ENCODE measurements at regions not wholly inside any gene's neighbourhood (a gene's known extent, or its start where the extent isn't known, plus 50 kb on each side); places are given as distances from the start of the nearest gene placed in this dataset.

DNA sequence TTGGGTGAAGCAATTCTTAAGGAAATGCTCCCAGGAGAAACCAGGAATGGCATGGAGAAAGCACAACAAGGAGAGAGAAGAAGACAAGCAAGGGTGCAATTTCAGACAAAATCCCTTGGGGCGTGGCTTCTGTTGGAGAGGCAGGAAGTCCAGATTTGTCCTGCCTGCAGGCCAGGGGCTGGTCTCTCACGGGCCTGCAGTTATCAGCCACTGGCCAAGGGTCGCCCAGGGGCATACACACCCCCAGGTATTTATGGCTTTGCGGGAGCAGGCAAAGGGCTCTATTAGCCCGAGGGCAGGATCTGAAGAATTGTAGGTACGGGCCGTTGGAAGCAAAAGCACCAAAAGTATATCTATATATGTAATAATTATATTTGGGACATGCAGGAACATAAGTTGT lies 87.7 kb downstream of the IYD start:
- Histone ChIP-seq H3F3A (replicated peaks; ENCODE audit: insufficient read depth) (no peaks in the 10 kb centered on the region), H3K4me2 (no peak overlapping the region), H3K27ac (ENCODE audit: low read depth in 2 of 2, low read length in 1 of 2) (no peak overlapping the region), H2AFZ (ENCODE audit: low read depth) (no peak overlapping the region), H3K4me1 (ENCODE audit: control insufficient read depth in 1 of 2, insufficient read depth in 2 of 2, low read depth in 1 of 2, low read length in 1 of 2) (no peaks in the 10 kb centered on the region), H3K9me2 (no peaks in the 10 kb centered on the region), H3K9me3 (no peaks in the 10 kb centered on the region), H4K20me1 (ENCODE audit: insufficient read depth) (no peaks in the 10 kb centered on the region), H3K79me2 (ENCODE audit: insufficient read depth) (no peaks in the 10 kb centered on the region), H3K27me3 (ENCODE audit: insufficient read depth) (no peaks in the 10 kb centered on the region; the same call in 1 of the 2 replicates), H3K36me3 (replicated peaks in 1 of 2; ENCODE audit: control insufficient read depth in 1 of 2, insufficient read depth in 2 of 2, low read length in 1 of 2) (no peaks in the 10 kb centered on the region), H3K9ac (no peak overlapping the region), H3K4me3 (ENCODE audit: low read depth in 2 of 2, low read length in 1 of 2) (no peak overlapping the region)
- CTCF ChIA-PET = no interaction called here
- POLR2A ChIA-PET = no interaction called here
- TF ChIP-seq RAD21 (IDR thresholded peaks at IDR 0.05; ENCODE audit: low read length) = no peak
- no peak for DNase-seq
- 5% methylated on average over 7 of the region's 7 CpGs for WGBS (ENCODE audit: low lambda C conversion rate)

DNA sequence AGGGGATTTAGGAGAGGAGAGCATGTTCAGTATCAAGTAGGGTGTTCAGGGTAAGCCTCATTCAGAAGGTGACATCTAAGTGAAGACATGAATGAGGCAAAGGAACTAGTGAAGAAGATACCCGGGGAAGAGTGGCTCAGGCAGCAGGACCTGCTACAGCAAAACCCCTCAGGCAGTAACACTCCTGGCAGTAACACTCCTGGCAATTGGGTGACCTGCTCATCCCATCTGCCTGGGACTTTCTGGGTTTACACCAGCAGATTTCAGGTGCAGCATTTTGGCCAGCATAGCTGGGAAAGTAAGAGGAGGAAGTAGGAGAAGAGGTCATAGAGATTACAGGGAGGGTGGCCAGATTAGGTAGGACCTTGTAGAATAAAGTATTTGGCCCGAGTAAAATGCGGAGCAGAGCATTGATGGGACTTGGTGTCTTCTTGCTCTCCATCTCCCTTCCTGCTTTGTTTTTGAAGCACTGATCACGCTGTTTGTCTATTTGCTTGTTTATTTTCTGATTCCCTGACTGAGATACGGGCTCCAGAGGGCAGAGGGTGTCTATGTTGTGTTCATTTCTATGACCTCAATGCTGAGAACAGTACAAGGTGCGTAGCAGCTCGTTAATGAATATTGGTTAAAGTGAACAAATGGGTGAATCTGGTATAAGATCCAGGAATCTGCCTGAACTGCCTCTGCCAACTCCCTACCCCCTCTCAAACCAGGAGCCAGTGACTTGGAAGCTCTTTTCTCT lies 88.3 kb downstream of the IYD start:
- no peak for DNase-seq
- H3K9ac ChIP-seq = no peak overlapping the region
- H3F3A ChIP-seq (replicated peaks; ENCODE audit: insufficient read depth) = no peaks in the 10 kb centered on the region
- H3K27ac ChIP-seq (ENCODE audit: low read depth in 2 of 2, low read length in 1 of 2) = no peak overlapping the region
- no peaks in the 10 kb centered on the region for H3K9me2 ChIP-seq
- H3K4me1 ChIP-seq (ENCODE audit: control insufficient read depth in 1 of 2, insufficient read depth in 2 of 2, low read depth in 1 of 2, low read length in 1 of 2) = no peaks in the 10 kb centered on the region
- H3K36me3 ChIP-seq (replicated peaks in 1 of 2; ENCODE audit: control insufficient read depth in 1 of 2, insufficient read depth in 2 of 2, low read length in 1 of 2) = no peaks in the 10 kb centered on the region
- H3K27me3 ChIP-seq (ENCODE audit: insufficient read depth) = no peaks in the 10 kb centered on the region; the same call in 1 of the 2 replicates
- ChIA-PET POLR2A (no interaction called here), CTCF (no interaction called here)
- no peak overlapping the region for H3K4me2 ChIP-seq
- no peak overlapping the region for H2AFZ ChIP-seq (ENCODE audit: low read depth)
- H4K20me1 ChIP-seq (ENCODE audit: insufficient read depth) = no peaks in the 10 kb centered on the region
- 4% methylated on average over 7 of the region's 7 CpGs for WGBS (ENCODE audit: low lambda C conversion rate)
- no peak for TF ChIP-seq TCF12 (IDR thresholded peaks at IDR 0.05)
- TF ChIP-seq, protein P1, sequence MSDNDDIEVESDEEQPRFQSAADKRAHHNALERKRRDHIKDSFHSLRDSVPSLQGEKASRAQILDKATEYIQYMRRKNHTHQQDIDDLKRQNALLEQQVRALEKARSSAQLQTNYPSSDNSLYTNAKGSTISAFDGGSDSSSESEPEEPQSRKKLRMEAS (IDR thresholded peaks at IDR 0.05; ENCODE audit: low read depth) = no peak
- TF ChIP-seq NRF1 (IDR thresholded peaks at IDR 0.05; ENCODE audit: low read depth, low read length) = no peak
- TF ChIP-seq RAD21 (IDR thresholded peaks at IDR 0.05; ENCODE audit: low read length) = no peak
- no peak for TF ChIP-seq GATA2 (CRISPR knock-in tag; IDR thresholded peaks at IDR 0.05)
- TF ChIP-seq, protein P2, sequence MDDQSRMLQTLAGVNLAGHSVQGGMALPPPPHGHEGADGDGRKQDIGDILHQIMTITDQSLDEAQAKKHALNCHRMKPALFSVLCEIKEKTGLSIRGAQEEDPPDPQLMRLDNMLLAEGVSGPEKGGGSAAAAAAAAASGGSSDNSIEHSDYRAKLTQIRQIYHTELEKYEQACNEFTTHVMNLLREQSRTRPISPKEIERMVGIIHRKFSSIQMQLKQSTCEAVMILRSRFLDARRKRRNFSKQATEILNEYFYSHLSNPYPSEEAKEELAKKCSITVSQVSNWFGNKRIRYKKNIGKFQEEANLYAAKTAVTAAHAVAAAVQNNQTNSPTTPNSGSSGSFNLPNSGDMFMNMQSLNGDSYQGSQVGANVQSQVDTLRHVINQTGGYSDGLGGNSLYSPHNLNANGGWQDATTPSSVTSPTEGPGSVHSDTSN (IDR thresholded peaks at IDR 0.05) = no peak
- TF ChIP-seq, protein P3, sequence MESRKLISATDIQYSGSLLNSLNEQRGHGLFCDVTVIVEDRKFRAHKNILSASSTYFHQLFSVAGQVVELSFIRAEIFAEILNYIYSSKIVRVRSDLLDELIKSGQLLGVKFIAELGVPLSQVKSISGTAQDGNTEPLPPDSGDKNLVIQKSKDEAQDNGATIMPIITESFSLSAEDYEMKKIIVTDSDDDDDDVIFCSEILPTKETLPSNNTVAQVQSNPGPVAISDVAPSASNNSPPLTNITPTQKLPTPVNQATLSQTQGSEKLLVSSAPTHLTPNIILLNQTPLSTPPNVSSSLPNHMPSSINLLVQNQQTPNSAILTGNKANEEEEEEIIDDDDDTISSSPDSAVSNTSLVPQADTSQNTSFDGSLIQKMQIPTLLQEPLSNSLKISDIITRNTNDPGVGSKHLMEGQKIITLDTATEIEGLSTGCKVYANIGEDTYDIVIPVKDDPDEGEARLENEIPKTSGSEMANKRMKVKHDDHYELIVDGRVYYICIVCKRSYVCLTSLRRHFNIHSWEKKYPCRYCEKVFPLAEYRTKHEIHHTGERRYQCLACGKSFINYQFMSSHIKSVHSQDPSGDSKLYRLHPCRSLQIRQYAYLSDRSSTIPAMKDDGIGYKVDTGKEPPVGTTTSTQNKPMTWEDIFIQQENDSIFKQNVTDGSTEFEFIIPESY (IDR thresholded peaks at IDR 0.05; ENCODE audit: borderline replicate concordance, low read depth) = no peak
- TF ChIP-seq FOXJ3 (CRISPR knock-in tag; IDR thresholded peaks at IDR 0.05) = no peak
- no peak for TF ChIP-seq YY1 (IDR thresholded peaks at IDR 0.05; ENCODE audit: low read depth)
- TF ChIP-seq SIN3A (IDR thresholded peaks at IDR 0.05; ENCODE audit: borderline replicate concordance, low read depth, low read length) = no peak
- TF ChIP-seq JUND (IDR thresholded peaks at IDR 0.05) = no peak
- TF ChIP-seq FOSL2 (IDR thresholded peaks at IDR 0.05; ENCODE audit: borderline replicate concordance, low read depth) = no peak
- H3K9me3 ChIP-seq = no peaks in the 10 kb centered on the region
- H3K79me2 ChIP-seq (ENCODE audit: insufficient read depth) = no peaks in the 10 kb centered on the region
- H3K4me3 ChIP-seq (ENCODE audit: low read depth in 2 of 2, low read length in 1 of 2) = no peak overlapping the region

Data from SK-N-SH (cell line).